Stimulated activated naive CD8-positive, alpha-beta T cell treated with anti-CD3 and anti-CD28 coated beads, Interleukin-15, Interleukin-2, amounts not matched to agents 100 U/mL and 50 U/mL, for 24 hours (primary cell): ENCODE measurements at regions not wholly inside any gene's neighbourhood (a gene's known extent, or its start where the extent isn't known, plus 50 kb on each side); places are given as distances from the start of the nearest gene placed in this dataset.

ENCODE experiments used
- ATAC-seq: fragments of 150-1000 bp; cut with Tn5 transposase; one replicate; pipeline ENCODE4 v1.10.0; 2021
- DNase-seq: peaks from one replicate; pipeline ENCODE4 v3.0.0; 2021

GRCh38 chr3:95352471-95352870, 1289.6 kb downstream of the NSUN3 start:
- DNase-seq (no peak), ATAC-seq (no peak)

- no peak for DNase-seq
- ATAC-seq = no peak
Observed at GRCh38 chr3:95354489-95354888, 1291.6 kb downstream of the NSUN3 start.

GRCh38 chr3:95356764-95357501, 1294.1 kb downstream of the NSUN3 start:
- ATAC-seq (no peak), DNase-seq (no peak)

GRCh38 chr3:95387242-95388021, 1324.6 kb downstream of the NSUN3 start:
- no peak for ATAC-seq
- no peak for DNase-seq

GRCh38 chr3:95389725-95390313, 1327.0 kb downstream of the NSUN3 start:
- ATAC-seq (no peak), DNase-seq (no peak)

- ATAC-seq (no peak), DNase-seq (no peak)
Observed at GRCh38 chr3:95394286-95394685, 1331.4 kb downstream of the NSUN3 start.

- ATAC-seq (no peak), DNase-seq (no peak)
Observed at GRCh38 chr3:95399585-95399984, 1336.7 kb downstream of the NSUN3 start.

GRCh38 chr3:95401693-95402092, 1338.8 kb downstream of the NSUN3 start:
- ATAC-seq (no peak), DNase-seq (no peak)

GRCh38 chr3:95407709-95408463, 1345.0 kb downstream of the NSUN3 start:
- DNase-seq = no peak

GRCh38 chr3:95408464-95408862, 1345.6 kb downstream of the NSUN3 start:
- no peak for DNase-seq
- no peak for ATAC-seq

More at GRCh38 chr3:95407709-95408463, 1345.0 kb downstream of the NSUN3 start:
- ATAC-seq = no peak

- ATAC-seq (no peak), DNase-seq (no peak)
Observed at GRCh38 chr3:95418251-95418650, 1355.4 kb downstream of the NSUN3 start.

GRCh38 chr3:95424279-95424678, 1361.4 kb downstream of the NSUN3 start:
- no peak for DNase-seq
- ATAC-seq = no peak

- DNase-seq (no peak), ATAC-seq (no peak)
Observed at GRCh38 chr3:95434491-95434890, 1371.6 kb downstream of the NSUN3 start.

GRCh38 chr3:95437409-95437808, 1374.5 kb downstream of the NSUN3 start:
- ATAC-seq (no peak), DNase-seq (no peak)

- DNase-seq = no peak
- ATAC-seq = no peak
Observed at GRCh38 chr3:95438274-95438673, 1375.4 kb downstream of the NSUN3 start.

GRCh38 chr3:95442766-95443165, 1371.6 kb upstream of the EPHA6 start:
- DNase-seq = no peak
- no peak for ATAC-seq

- ATAC-seq = no peak
Observed at GRCh38 chr3:95449841-95450240, 1364.6 kb upstream of the EPHA6 start.

GRCh38 chr3:95453242-95453641, 1361.2 kb upstream of the EPHA6 start:
- DNase-seq (no peak), ATAC-seq (no peak)

More at GRCh38 chr3:95449841-95450240, 1364.6 kb upstream of the EPHA6 start:
- no peak for DNase-seq

GRCh38 chr3:95456835-95457234, 1357.6 kb upstream of the EPHA6 start:
- no peak for DNase-seq

GRCh38 chr3:95459706-95460105, 1354.7 kb upstream of the EPHA6 start:
- no peak for ATAC-seq
- no peak for DNase-seq

More at GRCh38 chr3:95456835-95457234, 1357.6 kb upstream of the EPHA6 start:
- ATAC-seq = no peak

- DNase-seq = no peak
- no peak for ATAC-seq
Observed at GRCh38 chr3:95460274-95460673, 1354.1 kb upstream of the EPHA6 start.

- DNase-seq = no peak
- no peak for ATAC-seq
Observed at GRCh38 chr3:95462161-95462560, 1352.2 kb upstream of the EPHA6 start.
